NCI-H2081 (cell line): ENCODE measurements at regions not wholly inside any gene's neighbourhood (a gene's known extent, or its start where the extent isn't known, plus 50 kb on each side); places are given as distances from the start of the nearest gene placed in this dataset.
A peak's percentile ranks its signal among the peaks of the same experiment; 100 is the strongest.

Experiments used
- DNase-seq, 2 experiments: peaks; one replicate each; lab custom pipeline; 2025; lab: John Stamatoyannopoulos, UW

DNA sequence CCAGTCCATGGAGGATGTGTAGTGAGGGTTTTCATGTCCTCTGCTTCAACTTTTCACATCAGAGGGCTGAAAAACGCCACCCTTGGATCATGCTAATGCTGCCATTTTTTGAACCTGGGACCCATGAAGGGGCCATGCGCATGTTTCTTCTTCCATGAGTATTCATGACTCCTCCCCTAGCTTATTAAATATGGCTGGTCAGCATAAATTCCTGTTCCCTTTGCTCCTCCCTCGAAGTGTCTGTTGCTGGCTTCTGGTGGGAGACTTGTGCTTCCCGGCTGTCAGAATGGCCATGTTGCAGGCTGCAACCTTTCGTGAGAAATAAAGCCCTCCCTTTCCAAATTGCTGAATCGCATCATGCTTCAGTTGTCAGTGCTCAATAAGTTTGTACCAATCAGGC is 711.2 kb upstream of the KIRREL3 start:
- DNase-seq, result no peak

DNA sequence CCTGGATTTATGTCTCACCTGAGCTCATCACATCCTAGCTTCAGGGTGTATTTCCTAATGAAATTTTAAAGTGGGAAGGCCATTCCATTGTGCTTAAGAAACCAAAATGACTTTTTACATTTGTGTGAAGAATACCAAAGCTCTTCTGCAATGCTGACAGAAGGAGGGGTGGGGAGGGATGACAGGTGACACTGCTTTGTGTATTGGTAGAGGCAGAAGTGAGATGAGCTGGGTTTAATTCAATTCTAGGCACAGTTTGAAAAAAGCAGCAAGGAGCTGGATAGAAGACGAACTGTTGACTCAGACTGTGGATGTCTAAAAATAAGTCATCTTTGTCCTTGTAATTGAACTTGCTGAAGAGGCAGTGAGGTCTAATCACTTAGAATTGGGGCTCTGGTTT is 710.3 kb upstream of the KIRREL3 start:
- DNase-seq, result no peak

DNA sequence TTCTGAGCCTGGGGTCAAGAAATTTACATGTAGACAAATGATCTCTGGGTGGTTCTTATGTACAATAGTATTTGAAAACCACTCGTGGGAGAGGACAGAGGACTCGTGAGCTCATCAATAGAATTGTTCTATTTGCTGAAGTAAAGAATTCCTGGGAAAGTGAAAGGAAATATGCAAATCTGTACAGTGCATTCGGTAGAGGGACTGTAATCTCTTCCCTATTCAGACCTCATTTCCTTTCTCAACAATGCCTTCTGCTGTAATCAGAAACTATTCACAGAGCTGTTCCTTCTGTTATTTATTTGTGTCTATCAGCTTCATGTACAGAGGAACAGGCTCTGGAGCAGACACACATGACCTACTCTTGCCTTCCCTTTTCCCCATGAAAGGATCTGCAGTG is 709.4 kb upstream of the KIRREL3 start:
- DNase-seq, result peak in 1 of 2 experiments; percentile 18

DNA sequence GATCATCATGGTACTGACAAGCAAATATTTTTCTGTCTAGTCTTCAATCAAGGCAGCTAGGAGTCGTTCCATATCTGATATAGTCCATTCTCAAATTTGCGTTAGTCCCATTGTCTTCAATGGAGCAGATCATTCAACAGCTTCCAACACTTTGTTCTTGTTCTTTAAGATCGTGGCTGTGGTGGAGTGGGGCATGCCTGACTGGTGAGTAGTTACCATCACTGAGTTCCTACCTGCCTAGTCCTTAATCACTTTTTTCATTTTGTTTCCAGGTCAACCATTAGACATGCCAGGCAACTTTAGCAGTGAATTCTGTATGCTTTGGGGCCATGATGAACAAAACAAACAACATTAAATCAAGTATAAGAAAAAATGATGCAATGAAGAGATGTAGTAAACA is 693.1 kb upstream of the KIRREL3 start:
- no peak for DNase-seq

DNA sequence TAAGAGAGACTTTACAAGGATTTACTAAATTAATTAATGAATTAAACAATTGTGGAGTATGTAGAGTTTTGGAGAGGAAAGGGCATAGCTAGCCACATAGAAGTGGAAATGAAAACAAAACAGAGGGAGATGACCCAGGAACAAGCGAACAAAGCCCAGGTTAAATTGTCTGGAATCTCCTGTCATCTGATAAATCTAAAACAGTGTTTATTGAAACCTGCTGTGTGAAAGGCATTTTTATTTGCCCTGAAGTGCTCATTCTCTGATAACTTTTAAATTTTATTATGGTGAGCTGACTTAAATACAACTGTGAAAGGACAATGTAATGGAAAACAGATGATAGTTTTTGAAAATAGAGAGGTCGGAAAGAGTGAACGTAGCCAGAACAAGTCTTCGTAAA is 682.8 kb upstream of the KIRREL3 start:
- DNase-seq, result no peak

DNA sequence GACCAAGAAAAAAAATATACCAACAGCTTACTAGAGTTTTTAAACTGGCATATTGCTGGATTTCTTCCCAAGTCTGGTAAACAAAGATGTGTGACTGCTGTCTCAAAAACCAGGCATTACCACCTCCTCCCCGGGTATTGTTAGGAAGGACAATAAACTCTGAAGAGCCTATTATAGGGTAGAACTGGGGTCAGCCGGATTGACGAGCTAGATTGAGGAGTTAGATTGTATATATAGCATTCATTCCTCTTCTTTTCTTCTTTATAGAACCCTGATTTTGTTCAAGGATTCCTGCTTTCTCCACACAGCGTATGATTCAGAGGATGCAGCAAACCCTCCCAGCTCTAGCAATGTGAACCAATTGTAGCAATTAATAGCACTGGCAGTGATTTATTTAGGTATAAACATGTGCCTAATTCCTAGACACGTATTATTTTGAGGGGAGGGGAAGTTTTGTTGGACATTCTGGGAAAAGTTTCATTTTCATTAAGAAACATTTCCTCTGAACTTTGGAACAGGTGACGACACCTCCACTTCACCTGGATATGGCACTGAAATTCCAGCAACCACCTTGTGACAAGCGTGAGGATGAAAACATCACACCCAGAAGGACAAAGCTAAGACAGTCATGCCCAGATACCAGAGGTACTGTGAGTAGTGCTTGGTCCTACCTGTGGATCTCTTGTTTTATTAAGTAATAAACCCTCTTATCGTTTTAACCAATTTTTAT is 679.4 kb upstream of the KIRREL3 start:
- no peak for DNase-seq

DNA sequence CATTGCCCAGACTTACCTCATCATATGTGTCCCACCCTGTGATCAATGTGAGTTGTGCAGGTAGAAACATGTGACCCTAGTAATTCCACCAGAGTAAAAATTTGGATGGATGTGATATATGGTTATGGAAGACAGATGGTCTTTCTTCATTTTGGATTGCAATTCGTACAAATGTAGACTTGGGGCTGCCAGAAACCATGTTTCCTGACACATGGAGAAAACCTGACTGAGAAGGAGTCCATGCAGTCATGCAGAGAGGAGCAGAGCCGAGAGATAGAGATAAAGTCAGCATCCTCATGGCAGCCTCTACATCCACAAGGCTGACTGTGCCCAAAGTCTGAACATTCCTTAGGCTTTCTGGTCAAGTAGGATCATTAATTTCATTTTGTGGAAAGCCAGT is 678.1 kb upstream of the KIRREL3 start:
- DNase-seq, result no peak

DNA sequence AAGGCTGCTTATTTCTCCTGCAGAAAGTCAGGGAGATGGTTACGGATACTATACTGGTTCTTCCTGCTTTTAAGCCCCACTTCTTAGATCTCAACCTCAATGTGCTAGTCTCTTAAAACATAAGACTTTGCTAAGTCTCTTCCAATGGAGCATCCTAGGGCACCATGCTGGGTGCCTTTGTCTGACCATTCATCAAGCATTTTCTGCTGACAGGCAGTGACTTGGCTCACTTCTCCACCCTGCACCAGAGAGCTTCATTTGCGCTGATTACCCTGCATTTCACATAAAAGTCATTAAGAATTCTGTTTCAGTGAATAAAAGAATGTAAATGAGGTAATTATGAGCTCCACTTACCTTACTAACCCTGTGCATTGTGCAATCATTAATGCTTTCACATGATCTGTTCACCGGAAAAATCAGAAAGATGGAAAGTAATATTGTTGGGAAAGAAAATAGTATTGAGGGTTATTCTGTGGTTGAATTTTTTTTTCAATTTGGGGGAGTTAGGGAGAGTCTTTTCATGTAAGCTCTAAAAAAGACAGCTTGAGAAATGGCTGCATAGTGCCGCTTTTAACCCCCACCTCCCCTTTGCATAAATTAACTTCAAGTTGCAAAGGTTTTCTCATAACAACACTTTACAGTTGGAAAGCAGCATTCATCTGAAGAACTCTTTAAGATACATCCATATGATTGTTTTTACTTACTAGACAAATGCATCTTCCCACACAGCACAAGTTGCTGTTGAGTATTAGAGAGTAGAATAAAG is 677.3 kb upstream of the KIRREL3 start:
- no peak for DNase-seq

DNA sequence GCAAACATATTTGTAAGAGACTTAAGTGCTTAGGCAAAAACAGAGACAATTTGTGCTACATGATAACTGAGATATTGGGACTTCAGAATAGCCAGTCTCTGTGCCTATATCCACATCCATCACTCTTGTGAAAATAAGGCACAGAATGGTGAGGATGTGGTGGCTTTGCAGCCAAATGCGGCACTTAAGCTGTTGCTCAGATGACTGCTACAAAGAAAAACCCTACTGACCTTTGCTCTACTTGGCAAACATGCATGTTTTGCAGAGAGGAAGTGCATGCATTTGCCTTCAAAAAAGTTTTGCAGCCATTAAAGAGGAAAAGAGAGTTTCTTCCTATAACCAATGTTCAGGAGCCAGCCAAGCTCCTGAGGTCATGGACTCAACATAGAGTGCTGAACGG is 675.0 kb upstream of the KIRREL3 start:
- no peak for DNase-seq

DNA sequence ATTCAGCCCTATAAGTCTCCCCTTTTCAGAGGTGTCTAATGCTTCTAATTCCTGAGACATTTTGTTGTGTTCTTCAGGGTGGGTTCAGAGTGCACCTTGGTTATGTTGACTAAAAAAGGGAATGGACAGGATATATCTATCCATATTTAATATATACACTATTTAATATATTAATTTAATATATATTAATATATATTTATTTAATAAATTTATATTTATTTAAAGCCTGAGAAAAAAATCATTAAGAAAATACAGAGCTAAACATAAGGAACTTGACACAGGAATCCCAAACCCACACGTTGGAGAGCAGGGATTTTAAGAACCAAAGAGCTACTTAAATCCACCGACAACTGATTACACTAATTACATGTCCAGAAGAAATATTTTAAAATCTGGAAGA is 674.2 kb upstream of the KIRREL3 start:
- DNase-seq, result no peak

DNA sequence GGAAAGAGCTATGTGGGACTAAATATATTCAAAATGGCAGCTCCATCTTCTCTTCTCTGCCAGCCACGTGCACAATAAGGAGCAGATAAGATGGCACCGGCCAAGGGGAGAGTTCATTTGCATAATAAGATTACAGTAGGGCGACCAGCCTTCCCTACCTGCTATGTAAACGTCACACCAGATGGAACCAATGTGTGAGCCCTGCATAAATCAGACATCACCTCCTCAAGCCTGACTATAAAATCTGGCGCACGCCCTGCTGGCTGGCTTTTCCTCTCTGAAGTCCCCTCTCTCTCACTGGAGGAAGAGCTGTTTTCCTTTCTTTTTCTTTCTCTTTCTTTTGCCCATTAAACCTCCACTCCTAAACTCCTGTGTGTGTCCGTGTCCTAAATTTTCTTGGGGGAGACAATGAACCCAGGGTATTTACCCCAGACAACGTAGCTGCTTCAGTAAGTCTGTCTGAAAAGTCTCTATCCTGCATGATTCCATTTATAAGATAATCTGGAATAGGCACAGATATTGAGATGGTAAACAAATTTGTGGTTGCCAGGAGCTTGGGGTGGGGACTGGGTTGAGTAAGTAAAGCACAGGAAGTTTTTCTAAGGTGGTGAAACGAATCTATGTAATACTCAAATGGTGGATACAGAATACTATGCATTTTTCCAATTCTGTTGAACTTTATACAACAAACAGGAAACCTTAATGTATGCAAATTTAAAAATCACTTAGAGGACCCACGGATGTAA is 670.0 kb upstream of the KIRREL3 start:
- DNase-seq, result no peak

DNA sequence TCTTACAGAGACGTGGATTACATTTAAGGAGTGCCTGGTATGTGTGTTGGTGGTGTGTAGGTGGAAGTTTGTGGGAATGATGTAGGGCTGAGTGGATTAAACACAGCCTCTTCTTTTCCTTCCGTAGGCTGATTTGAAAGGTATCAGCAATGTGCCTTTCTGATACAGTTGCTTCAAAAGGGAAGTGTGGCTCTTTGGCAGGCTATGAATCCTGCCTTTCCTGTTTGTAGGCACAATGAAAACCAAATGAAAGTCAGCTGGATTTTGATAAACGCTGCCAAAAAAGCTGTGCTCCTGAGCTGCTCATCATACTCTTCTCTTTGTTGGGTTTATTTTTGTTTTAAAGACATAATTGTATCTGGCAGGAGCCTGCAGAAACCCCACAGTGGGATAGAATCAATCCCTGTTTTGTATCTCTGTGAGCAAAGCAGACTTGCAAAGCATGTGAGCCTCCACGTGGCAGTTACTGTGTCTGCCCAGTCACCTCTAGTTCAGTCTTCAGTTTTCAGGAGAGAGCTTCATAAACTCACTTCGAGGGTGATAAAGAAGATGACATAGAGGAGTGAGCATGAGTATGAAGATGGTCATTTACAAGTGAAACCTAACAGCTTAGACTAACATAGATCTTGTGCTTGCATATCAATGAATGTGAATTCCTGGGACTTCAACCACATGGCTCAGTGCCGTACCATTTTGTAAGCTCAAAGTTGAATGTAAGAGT is 655.7 kb upstream of the KIRREL3 start:
- DNase-seq, result peak; percentile 80 to 94

DNA sequence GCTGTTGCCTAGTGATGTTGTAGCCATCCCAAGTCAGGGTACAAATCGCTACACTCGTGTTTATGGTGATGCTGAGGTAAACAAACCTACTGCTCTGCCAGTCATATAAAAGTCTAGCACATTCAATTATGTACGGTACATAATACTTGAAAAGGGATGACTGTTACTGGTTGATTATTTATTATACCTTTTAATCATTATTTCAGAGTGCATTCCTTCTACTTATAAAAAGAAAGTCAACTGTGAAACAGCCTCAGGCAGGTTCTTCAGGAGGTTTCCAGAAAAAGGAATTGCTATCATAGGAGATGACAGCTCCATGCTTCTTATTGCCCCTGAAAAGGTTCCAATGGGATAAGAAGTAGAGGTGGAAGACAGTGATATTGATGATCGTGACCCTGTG is 652.5 kb upstream of the KIRREL3 start:
- DNase-seq, result no peak

DNA sequence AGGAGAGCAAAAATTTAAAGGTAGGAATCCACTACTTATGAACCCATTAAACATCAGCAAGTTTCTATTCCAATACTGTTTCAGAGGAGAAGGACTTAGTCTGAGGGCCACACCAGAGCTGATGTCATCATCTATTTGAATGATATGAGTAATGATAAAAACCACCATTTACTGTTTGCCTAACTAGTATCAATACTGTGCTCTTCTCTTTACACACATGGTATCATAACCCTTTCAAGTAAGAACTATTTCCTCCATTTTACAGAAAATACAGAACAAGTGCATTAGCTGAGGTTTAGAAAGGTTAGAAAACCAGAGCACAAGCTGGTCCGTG is 651.3 kb upstream of the KIRREL3 start:
- DNase-seq, result no peak

DNA sequence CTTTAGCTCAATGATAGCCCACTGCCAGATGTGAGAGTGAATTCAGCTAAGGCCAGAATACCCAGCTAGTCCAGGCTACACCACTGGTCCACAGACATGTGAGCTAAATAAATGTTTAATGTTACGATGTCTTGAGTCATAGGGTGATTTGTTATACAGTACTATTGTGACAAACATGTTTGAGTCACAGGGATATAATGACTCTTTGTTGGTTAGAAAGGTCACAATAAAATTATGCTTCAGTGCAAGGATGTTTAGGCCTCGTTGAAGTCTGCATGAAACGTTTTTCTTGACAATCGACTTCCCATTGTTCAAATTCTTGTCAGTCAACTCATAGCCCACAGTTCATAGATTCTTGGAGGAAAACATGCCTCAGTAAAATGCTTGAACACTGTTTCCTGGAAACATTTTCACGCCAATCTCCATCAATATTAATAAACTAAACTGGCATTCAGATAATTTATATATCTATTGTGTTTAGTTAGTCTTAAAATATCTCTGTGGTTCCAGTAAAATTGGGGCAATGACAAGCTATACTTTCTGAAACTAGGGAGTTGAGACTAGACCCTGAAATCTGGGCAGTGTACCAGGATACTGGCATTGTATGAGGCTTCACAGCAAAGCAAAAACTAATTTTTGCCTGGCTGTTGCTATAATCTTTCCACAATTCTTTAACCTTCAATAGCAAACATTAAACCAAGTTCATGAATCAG is 650.8 kb upstream of the KIRREL3 start:
- DNase-seq, result no peak

DNA sequence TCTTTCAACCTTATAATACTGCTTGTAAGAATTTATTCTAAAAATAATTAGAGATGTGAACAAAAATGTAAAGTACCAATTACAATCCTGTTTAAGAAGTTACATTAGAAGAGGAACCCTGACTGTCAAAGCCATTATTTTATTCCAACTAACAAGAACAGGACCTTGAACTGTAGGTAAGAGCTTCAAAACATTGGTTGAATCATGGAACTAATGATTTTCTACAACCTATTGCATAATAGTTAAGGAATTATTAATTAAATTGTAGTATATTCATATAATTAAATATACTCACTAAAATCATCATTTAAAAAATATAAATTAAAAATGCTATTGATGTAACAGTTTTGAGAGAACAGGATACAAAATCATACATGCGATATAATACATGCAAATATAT is 649.4 kb upstream of the KIRREL3 start:
- no peak for DNase-seq

DNA sequence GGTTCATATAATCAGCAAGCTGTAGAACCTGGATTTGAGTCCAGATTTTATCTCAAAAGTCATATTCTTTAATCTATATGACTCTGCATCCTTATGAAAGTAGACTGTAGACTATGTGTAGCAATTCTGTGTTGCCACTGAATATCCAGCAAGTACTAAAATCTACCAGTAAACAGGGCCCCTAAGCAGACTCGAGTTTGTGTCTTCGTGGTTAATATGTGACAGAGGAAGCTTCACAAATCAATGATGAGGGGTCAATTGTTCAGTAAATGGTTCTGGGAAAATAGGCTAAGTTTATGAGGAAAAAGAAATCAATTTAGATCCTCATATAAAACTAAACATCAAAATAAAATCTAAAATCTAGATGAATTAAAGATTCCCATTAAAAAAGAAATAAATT is 648.5 kb upstream of the KIRREL3 start:
- no peak for DNase-seq

DNA sequence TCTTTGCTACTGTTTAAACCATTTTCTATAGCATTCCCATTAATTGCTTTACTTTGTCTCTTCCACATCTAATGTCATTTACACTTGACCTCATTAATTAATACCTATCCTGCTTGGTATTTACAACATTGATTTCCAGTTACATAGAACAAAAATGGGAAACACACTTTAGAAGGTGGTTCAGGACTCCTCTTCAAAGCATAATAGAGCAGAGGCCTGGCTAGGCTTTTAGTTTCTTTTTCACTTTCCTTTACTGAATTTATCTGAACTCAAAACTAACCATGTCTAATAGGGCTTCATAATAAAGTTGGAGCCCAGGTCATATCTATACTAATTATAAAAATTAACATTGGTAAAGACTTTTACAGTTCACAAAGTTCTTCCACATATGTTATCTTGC is 648.0 kb upstream of the KIRREL3 start:
- no peak for DNase-seq

DNA sequence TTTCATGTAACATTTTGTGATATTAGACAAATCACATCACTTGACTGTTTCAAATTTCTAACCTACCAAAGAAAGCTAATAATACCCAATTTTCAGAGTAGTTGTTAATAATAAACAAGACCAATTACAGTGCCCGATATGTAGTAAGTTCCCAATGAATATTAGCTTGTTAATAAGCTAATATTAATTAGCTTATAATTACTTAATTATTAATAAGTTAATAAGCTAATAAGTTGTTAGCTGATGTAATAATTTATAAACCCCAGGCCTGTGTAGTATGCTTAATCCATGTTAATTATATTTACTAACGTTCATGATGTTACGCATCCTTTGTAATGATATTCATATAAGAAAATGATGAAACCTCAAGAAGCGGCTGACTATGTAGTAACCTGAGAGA is 643.8 kb upstream of the KIRREL3 start:
- no peak for DNase-seq

DNA sequence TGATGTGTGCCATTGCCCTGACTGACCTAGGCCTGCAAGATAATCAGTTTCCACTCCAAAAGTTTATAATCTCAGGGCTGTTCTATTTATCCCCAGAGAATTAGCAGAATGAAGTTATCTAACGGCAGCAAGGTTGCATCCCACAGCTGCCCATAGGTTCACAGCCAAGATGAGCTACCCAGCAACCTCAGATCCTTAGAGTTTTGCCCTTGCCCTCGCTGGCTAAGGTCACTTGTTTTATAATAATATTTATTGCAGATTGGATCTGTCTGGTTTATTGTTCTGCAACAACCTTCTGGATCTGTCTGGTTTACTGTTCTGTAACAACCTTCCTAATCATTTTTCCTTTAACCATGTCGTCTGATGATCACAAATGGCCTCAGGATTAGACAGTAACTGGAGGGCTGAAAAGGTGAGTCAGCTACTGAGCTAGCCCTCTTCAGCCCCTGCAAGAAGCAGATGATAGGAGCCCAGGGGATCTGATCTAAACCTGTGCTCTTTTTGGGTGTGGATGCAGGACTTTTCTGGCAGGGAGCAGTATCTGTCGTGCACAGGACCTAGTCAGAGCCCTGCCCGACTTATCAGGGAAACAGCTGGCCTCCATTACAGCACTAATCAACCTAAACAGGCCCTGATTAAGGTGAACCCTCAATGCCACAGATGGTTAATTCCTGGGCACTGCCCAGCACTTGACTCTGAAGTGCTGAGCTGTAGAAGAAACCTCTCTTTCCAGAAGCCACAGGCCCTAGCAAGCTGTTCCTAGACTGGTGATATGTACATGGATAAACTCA is 642.9 kb upstream of the KIRREL3 start:
- DNase-seq, result no peak
